ENCODE measurements at regions not wholly inside any gene's neighbourhood (a gene's known extent, or its start where the extent isn't known, plus 50 kb on each side); places are given as distances from the start of the nearest gene placed in this dataset.

DNA sequence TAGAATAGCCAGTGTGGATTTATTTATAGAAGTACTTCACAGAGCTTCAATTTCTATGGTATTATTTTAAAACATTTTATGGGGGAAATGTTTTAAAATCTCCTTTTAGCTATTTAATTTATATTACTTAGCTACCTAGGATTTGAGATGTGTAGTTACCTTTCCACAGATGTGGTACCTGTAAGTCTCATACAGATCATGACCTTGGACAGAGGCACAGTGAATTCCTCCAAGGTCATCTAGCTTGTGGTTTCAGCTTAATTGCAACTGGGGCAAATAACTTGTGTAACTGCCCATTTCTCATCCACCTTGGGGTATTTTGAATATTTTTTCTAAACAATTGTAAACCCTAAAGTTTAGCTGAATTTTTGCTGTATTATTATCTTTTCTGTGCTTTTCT lies 89.2 kb downstream of the DMRTA1 start:
- no peak for TF ChIP-seq CTCF (IDR thresholded peaks at IDR 0.05; ENCODE audit: insufficient read depth, missing control alignments)

DNA sequence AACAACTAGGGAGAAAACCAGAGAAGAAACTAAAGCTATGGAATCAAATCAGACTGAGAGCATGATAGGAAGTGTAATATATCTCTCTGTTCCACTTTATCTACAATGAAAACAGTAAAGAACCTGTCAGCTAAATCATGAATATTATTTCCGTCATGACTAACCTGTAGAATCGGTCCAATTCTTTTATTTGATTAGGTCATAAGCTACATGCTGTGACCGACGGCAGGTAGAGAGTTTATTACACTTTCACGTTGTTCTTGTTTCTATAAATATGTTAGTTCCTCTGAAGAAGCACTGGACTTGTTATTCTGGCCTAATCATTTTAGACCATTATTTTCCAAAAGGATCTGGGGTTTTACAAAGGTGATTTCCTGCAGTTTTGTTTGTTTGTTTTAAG lies 91.1 kb downstream of the DMRTA1 start:
- TF ChIP-seq CTCF (IDR thresholded peaks at IDR 0.05; ENCODE audit: insufficient read depth, missing control alignments): no peak
- DNase-seq (ENCODE audit: insufficient read length, low spot score): no peak
- FAIRE-seq: no peak

More for the DNA sequence above, 89.2 kb downstream of the DMRTA1 start:
- DNase-seq (ENCODE audit: insufficient read length, low spot score) (no peak), FAIRE-seq (no peak)

DNA sequence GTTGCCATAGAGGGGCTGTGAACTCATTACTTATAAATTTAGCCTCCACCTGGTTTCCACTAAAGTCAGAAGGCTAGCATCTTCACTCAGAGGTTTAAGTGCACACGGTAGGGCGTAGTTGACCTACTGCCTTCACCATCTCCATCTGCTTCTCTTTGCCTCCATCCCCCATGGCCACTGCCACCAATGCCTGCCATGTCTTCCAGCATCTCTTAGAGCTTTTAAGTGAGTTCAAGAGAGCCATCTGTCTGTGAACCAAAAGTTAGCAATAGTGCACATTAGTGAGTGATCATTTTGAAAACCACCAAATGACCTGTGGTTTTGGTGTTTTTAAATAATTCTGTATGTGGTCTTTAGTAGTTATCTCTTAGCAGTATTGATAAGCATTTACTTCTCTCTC lies 102.0 kb downstream of the DMRTA1 start:
- no peak for DNase-seq (ENCODE audit: insufficient read length, low spot score)
- FAIRE-seq: no peak
- no peak for TF ChIP-seq CTCF (IDR thresholded peaks at IDR 0.05; ENCODE audit: insufficient read depth, missing control alignments)

DNA sequence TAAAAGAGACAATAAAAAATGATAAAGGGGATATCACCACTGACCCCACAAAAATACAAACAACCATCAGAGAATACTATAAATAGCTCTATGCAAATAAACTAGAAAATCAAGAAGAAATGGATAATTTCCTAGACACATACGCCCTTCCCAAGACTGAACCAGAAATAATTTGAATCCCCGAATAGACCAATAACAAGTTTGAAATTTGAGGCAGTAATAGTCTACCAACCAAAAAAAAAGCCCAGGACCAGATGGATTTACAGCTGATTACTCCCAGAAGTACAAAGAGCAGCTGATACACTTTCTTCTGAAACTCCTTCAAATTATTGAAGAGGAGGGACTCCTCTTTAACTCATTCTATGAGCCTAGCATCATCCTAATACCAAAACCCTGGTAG lies 128.1 kb downstream of the DMRTA1 start:
- TF ChIP-seq CTCF (IDR thresholded peaks at IDR 0.05; ENCODE audit: insufficient read depth, missing control alignments): no peak
- FAIRE-seq: no peak
- DNase-seq (ENCODE audit: insufficient read length, low spot score): no peak

- DNase-seq (ENCODE audit: insufficient read length, low spot score) (no peak), FAIRE-seq (no peak)
- no peak for TF ChIP-seq CTCF (IDR thresholded peaks at IDR 0.05; ENCODE audit: insufficient read depth, missing control alignments)
These were observed 134.2 kb downstream of the DMRTA1 start for GRCh38 chr9:22580788-22581187.

GRCh38 chr9:22582221-22582620 lies 135.6 kb downstream of the DMRTA1 start:
- no peak for TF ChIP-seq CTCF (IDR thresholded peaks at IDR 0.05; ENCODE audit: insufficient read depth, missing control alignments)
- no peak for FAIRE-seq
- DNase-seq (ENCODE audit: insufficient read length, low spot score): no peak

- no peak for TF ChIP-seq CTCF (IDR thresholded peaks at IDR 0.05; ENCODE audit: insufficient read depth, missing control alignments)
- FAIRE-seq (no peak), DNase-seq (ENCODE audit: insufficient read length, low spot score) (no peak)
These were observed 142.3 kb downstream of the DMRTA1 start for GRCh38 chr9:22588918-22589317.

All from D721Med (cell line).